ENCODE measurements at regions not wholly inside any gene's neighbourhood (a gene's known extent, or its start where the extent isn't known, plus 50 kb on each side); places are given as distances from the start of the nearest gene placed in this dataset.

GRCh38 chr20:63132131-63132714 is 83.7 kb downstream of the YTHDF1 start:
- DNase-seq (no peak), ATAC-seq (no peak)
- H3K27me3 Mint-ChIP-seq = peaks cover 3% of the 10 kb centered on the region
- H3K27ac Mint-ChIP-seq = no peak overlapping the region
- H3K36me3 Mint-ChIP-seq (ENCODE audit: low read depth) = no peaks in the 10 kb centered on the region
- H3K9me3 Mint-ChIP-seq = no peaks in the 10 kb centered on the region
- no peak overlapping the region for H3K4me3 Mint-ChIP-seq
- H3K4me1 Mint-ChIP-seq = no peaks in the 10 kb centered on the region

- DNase-seq = no peak
- no peaks in the 10 kb centered on the region for H3K36me3 Mint-ChIP-seq (ENCODE audit: low read depth)
- ATAC-seq = no peak
- no peak overlapping the region for H3K4me3 Mint-ChIP-seq
- no peak overlapping the region for H3K27ac Mint-ChIP-seq
- H3K4me1 Mint-ChIP-seq = no peaks in the 10 kb centered on the region
- H3K9me3 Mint-ChIP-seq = no peaks in the 10 kb centered on the region
- H3K27me3 Mint-ChIP-seq = peaks cover 3% of the 10 kb centered on the region
These were observed 85.0 kb downstream of the YTHDF1 start for GRCh38 chr20:63130658-63131577.

- Mint-ChIP-seq H3K4me3 (no peak overlapping the region), H3K4me1 (no peaks in the 10 kb centered on the region), H3K27me3 (peaks cover 3% of the 10 kb centered on the region), H3K36me3 (ENCODE audit: low read depth) (no peaks in the 10 kb centered on the region), H3K9me3 (no peaks in the 10 kb centered on the region), H3K27ac (no peak overlapping the region)
- DNase-seq (no peak), ATAC-seq (no peak)
These were observed 85.8 kb downstream of the YTHDF1 start for GRCh38 chr20:63129991-63130657.

GRCh38 chr20:63129376-63129965 is 86.5 kb downstream of the YTHDF1 start:
- DNase-seq = no peak
- peaks cover 6% of the 10 kb centered on the region for H3K27me3 Mint-ChIP-seq
- no peaks in the 10 kb centered on the region for H3K9me3 Mint-ChIP-seq
- no peak overlapping the region for H3K4me3 Mint-ChIP-seq
- ATAC-seq = no peak
- H3K36me3 Mint-ChIP-seq (ENCODE audit: low read depth) = no peaks in the 10 kb centered on the region
- no peak overlapping the region for H3K27ac Mint-ChIP-seq
- H3K4me1 Mint-ChIP-seq = no peaks in the 10 kb centered on the region

GRCh38 chr20:63128956-63129355 is 87.0 kb downstream of the YTHDF1 start:
- ATAC-seq (no peak), DNase-seq (no peak)
- no peak overlapping the region for H3K27ac Mint-ChIP-seq
- no peaks in the 10 kb centered on the region for H3K9me3 Mint-ChIP-seq
- H3K36me3 Mint-ChIP-seq (ENCODE audit: low read depth) = no peaks in the 10 kb centered on the region
- H3K27me3 Mint-ChIP-seq = peaks cover 6% of the 10 kb centered on the region
- H3K4me1 Mint-ChIP-seq = no peaks in the 10 kb centered on the region
- no peak overlapping the region for H3K4me3 Mint-ChIP-seq

GRCh38 chr20:63128367-63128766 is 87.6 kb downstream of the YTHDF1 start:
- H3K4me1 Mint-ChIP-seq = no peaks in the 10 kb centered on the region
- DNase-seq = no peak

GRCh38 chr20:63127700-63128364 is 88.1 kb downstream of the YTHDF1 start:
- H3K36me3 Mint-ChIP-seq (ENCODE audit: low read depth) = no peaks in the 10 kb centered on the region
- peaks cover 6% of the 10 kb centered on the region for H3K27me3 Mint-ChIP-seq
- no peak for DNase-seq
- no peak overlapping the region for H3K4me3 Mint-ChIP-seq
- H3K27ac Mint-ChIP-seq = no peak overlapping the region
- no peak for ATAC-seq
- no peaks in the 10 kb centered on the region for H3K4me1 Mint-ChIP-seq
- no peaks in the 10 kb centered on the region for H3K9me3 Mint-ChIP-seq

More at GRCh38 chr20:63128367-63128766, 87.6 kb downstream of the YTHDF1 start:
- H3K4me3 Mint-ChIP-seq = no peak overlapping the region
- no peak overlapping the region for H3K27ac Mint-ChIP-seq
- ATAC-seq = no peak
- no peaks in the 10 kb centered on the region for H3K9me3 Mint-ChIP-seq
- no peaks in the 10 kb centered on the region for H3K36me3 Mint-ChIP-seq (ENCODE audit: low read depth)
- peaks cover 6% of the 10 kb centered on the region for H3K27me3 Mint-ChIP-seq

GRCh38 chr20:63126876-63127699 is 88.8 kb downstream of the YTHDF1 start:
- H3K4me3 Mint-ChIP-seq = no peak overlapping the region
- H3K9me3 Mint-ChIP-seq = no peaks in the 10 kb centered on the region
- ATAC-seq (no peak), DNase-seq (no peak)
- no peak overlapping the region for H3K27ac Mint-ChIP-seq
- H3K27me3 Mint-ChIP-seq = peaks cover 6% of the 10 kb centered on the region
- no peaks in the 10 kb centered on the region for H3K36me3 Mint-ChIP-seq (ENCODE audit: low read depth)
- H3K4me1 Mint-ChIP-seq = no peaks in the 10 kb centered on the region

- no peak overlapping the region for H3K27ac Mint-ChIP-seq
- no peak overlapping the region for H3K4me3 Mint-ChIP-seq
These were observed 89.9 kb downstream of the YTHDF1 start for GRCh38 chr20:63125838-63126601.

GRCh38 chr20:63125581-63125837 is 90.4 kb downstream of the YTHDF1 start:
- no peaks in the 10 kb centered on the region for H3K4me1 Mint-ChIP-seq
- H3K9me3 Mint-ChIP-seq = no peaks in the 10 kb centered on the region
- no peak for ATAC-seq
- H3K36me3 Mint-ChIP-seq (ENCODE audit: low read depth) = no peaks in the 10 kb centered on the region
- DNase-seq = no peak
- no peak overlapping the region for H3K4me3 Mint-ChIP-seq
- H3K27me3 Mint-ChIP-seq = peaks cover 6% of the 10 kb centered on the region
- no peak overlapping the region for H3K27ac Mint-ChIP-seq

More at GRCh38 chr20:63125838-63126601, 89.9 kb downstream of the YTHDF1 start:
- no peaks in the 10 kb centered on the region for H3K4me1 Mint-ChIP-seq
- peaks cover 6% of the 10 kb centered on the region for H3K27me3 Mint-ChIP-seq
- ATAC-seq = no peak
- no peaks in the 10 kb centered on the region for H3K36me3 Mint-ChIP-seq (ENCODE audit: low read depth)
- no peaks in the 10 kb centered on the region for H3K9me3 Mint-ChIP-seq
- no peak for DNase-seq

GRCh38 chr20:63124782-63125580 is 91.0 kb downstream of the YTHDF1 start:
- Mint-ChIP-seq H3K36me3 (ENCODE audit: low read depth) (no peaks in the 10 kb centered on the region), H3K9me3 (no peaks in the 10 kb centered on the region), H3K4me1 (no peaks in the 10 kb centered on the region), H3K27me3 (peaks cover 2% of the 10 kb centered on the region), H3K4me3 (no peak overlapping the region), H3K27ac (no peak overlapping the region)
- DNase-seq (no peak), ATAC-seq (no peak)

GRCh38 chr20:63124092-63124781 is 91.7 kb downstream of the YTHDF1 start:
- Mint-ChIP-seq H3K27me3 (peaks cover 2% of the 10 kb centered on the region), H3K4me3 (no peak overlapping the region), H3K27ac (no peak overlapping the region), H3K36me3 (ENCODE audit: low read depth) (no peaks in the 10 kb centered on the region), H3K9me3 (no peaks in the 10 kb centered on the region), H3K4me1 (no peaks in the 10 kb centered on the region)
- ATAC-seq (no peak), DNase-seq (no peak)

Measured in activated naive CD8-positive, alpha-beta T cell treated with anti-CD3 and anti-CD28 coated beads, Interleukin-2, amount 50 U/mL, for 24 hours (primary cell).